ENCODE measurements at regions not wholly inside any gene's neighbourhood (a gene's known extent, or its start where the extent isn't known, plus 50 kb on each side); places are given as distances from the start of the nearest gene placed in this dataset.

- TF ChIP-seq CTCF (IDR thresholded peaks at IDR 0.05) (no peak), EP300 (IDR thresholded peaks at IDR 0.05) (no peak)
Measured at GRCh38 chr3:186483611-186484340, 60.4 kb downstream of the CRYGS start.
